Smooth muscle cell (in vitro differentiated cells): ENCODE measurements at regions not wholly inside any gene's neighbourhood (a gene's known extent, or its start where the extent isn't known, plus 50 kb on each side); places are given as distances from the start of the nearest gene placed in this dataset.
A peak's percentile ranks its signal among the peaks of the same experiment; 100 is the strongest.
"Not testable (repeated sequence)": the region's sequence is repeated elsewhere in the genome, so short reads cannot be mapped to it uniquely, and the experiment has no call there.

Experiments
- DNase-seq: peaks from one replicate; lab custom pipeline; 2025; ENCODE audit not compliant: unreplicated experiment; lab: John Stamatoyannopoulos, UW
- H2AFZ ChIP-seq: fragments of 200-600 bp; sonication (generic); 2 replicates; pipeline ENCODE4 v1.6.0; 2016; ENCODE audit warnings: antibody characterized with exemption, low read depth, mild to moderate bottlenecking
- H3F3A ChIP-seq: fragments of 200-600 bp; sonication (generic); 2 replicates; pipeline ENCODE4 v1.6.0; 2017; ENCODE audit warnings: antibody characterized with exemption, low read depth
- H3K27ac ChIP-seq: fragments of 200-600 bp; sonication (generic); 2 replicates; pipeline ENCODE4 v1.5.1; 2016; ENCODE audit warnings: low read depth, mild to moderate bottlenecking
- H3K27me3 ChIP-seq: fragments of 200-600 bp; sonication (generic); 2 replicates; pipeline ENCODE4 v1.6.1; 2016; ENCODE audit warnings: low read depth, mild to moderate bottlenecking
- H3K36me3 ChIP-seq: fragments of 200-600 bp; sonication (generic); 2 replicates; pipeline ENCODE4 v1.5.1; 2016; ENCODE audit warnings: low read depth
- H3K4me1 ChIP-seq: fragments of 200-600 bp; sonication (generic); 2 replicates; pipeline ENCODE4 v1.5.1; 2016; ENCODE audit warnings: low read depth
- H3K4me2 ChIP-seq: fragments of 200-600 bp; sonication (generic); 2 replicates; pipeline ENCODE4 v1.6.0; 2016; ENCODE audit warnings: mild to moderate bottlenecking
- H3K4me3 ChIP-seq: fragments of 200-600 bp; sonication (generic); 2 replicates; pipeline ENCODE4 v1.5.1; 2016; ENCODE audit warnings: mild to moderate bottlenecking
- H3K79me2 ChIP-seq: fragments of 200-600 bp; sonication (generic); 2 replicates; pipeline ENCODE4 v1.6.0; 2016; ENCODE audit warnings: low read depth, mild to moderate bottlenecking
- H3K9ac ChIP-seq: fragments of 200-600 bp; sonication (generic); 2 replicates; pipeline ENCODE4 v1.6.0; 2016; ENCODE audit warnings: low read depth
- H3K9me3 ChIP-seq: fragments of 200-600 bp; sonication (generic); replicated peaks from 2 replicates; pipeline ENCODE4 v1.5.1; 2016; ENCODE audit warnings: low read depth
- H4K20me1 ChIP-seq: fragments of 200-600 bp; sonication (generic); 2 replicates; pipeline ENCODE4 v1.6.0; 2016; ENCODE audit warnings: low read depth
- WGBS: methylation state at CpG from one replicate; pipeline ENCODE4 v1.1.7; 2016; ENCODE audit warnings: low lambda C conversion rate; 5-methylcytosine and 5-hydroxymethylcytosine counted together
- TF ChIP-seq, protein P1 (sequence below): fragments of 200-600 bp; sonication (generic); IDR thresholded peaks from 2 replicates; pipeline ENCODE4 v1.5.1; 2017; ENCODE audit warnings: borderline replicate concordance, mild to moderate bottlenecking, antibody characterized with exemption; ENCODE audit not compliant: insufficient read depth, poor library complexity, severe bottlenecking

DNA sequence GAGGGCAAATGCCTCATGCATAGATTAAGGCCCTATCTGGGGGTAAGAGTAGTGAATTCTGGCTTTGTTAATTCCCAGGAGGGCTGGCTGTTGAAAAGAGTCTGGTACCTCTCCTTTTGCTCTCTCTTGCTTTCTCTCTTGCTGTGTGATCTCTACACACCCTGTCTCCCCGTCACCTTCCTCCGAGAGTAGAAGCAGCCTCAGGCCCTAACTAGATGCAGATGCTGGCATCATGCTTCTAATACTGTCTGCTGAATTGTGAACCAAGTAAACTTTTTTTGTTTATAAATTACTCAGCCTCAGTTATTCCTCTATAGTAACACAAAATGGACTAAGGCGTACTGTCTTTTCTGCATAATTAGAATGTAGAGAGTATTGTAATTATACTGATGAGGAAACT lies 908.1 kb downstream of the DIPK2A start:
- no peaks in the 10 kb centered on the region for H3K9me3 ChIP-seq
- WGBS: 90% methylated on average over 3 of the region's 3 CpGs
- no peak overlapping the region for H3K27ac ChIP-seq
- H3K79me2 ChIP-seq: no peaks in the 10 kb centered on the region
- H3K27me3 ChIP-seq: no peaks in the 10 kb centered on the region
- TF ChIP-seq, protein P1, sequence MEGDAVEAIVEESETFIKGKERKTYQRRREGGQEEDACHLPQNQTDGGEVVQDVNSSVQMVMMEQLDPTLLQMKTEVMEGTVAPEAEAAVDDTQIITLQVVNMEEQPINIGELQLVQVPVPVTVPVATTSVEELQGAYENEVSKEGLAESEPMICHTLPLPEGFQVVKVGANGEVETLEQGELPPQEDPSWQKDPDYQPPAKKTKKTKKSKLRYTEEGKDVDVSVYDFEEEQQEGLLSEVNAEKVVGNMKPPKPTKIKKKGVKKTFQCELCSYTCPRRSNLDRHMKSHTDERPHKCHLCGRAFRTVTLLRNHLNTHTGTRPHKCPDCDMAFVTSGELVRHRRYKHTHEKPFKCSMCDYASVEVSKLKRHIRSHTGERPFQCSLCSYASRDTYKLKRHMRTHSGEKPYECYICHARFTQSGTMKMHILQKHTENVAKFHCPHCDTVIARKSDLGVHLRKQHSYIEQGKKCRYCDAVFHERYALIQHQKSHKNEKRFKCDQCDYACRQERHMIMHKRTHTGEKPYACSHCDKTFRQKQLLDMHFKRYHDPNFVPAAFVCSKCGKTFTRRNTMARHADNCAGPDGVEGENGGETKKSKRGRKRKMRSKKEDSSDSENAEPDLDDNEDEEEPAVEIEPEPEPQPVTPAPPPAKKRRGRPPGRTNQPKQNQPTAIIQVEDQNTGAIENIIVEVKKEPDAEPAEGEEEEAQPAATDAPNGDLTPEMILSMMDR: no peak
- peak overlapping the region; percentile 2 for H2AFZ ChIP-seq
- H3K4me1 ChIP-seq: no peaks in the 10 kb centered on the region
- no peak overlapping the region for H3K4me3 ChIP-seq
- no peak overlapping the region for H3K9ac ChIP-seq
- H3K4me2 ChIP-seq: no peak overlapping the region
- H3K36me3 ChIP-seq: no peaks in the 10 kb centered on the region
- H4K20me1 ChIP-seq: no peaks in the 10 kb centered on the region
- DNase-seq: no peak
- no peaks in the 10 kb centered on the region for H3F3A ChIP-seq

DNA sequence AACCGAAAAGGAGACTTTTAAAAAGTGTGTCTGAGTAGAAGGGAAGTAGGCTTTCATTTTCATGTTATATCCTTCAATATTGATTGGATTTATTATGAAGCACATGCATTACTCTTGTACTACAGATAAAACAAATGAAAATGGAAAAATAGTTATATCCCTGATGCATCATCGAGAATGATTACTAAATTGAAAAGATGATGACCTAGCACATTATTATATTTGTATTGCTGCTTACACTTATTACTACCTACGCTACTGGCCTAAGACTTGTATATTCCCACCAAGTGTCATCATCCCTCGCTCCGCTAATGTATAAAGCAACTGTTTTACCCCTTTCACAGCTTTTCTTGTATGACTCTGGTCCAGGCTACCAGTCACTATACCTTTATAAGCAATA lies 922.4 kb downstream of the DIPK2A start:
- no peak for DNase-seq
- H3K36me3 ChIP-seq: no peaks in the 10 kb centered on the region
- no peak overlapping the region for H3K4me2 ChIP-seq
- H3K9me3 ChIP-seq: no peaks in the 10 kb centered on the region
- 95% methylated on average over 5 of the region's 5 CpGs for WGBS
- H3K9ac ChIP-seq: no peak overlapping the region
- TF ChIP-seq, protein P1: no peak
- no peak overlapping the region for H3K4me3 ChIP-seq
- no peaks in the 10 kb centered on the region for H3F3A ChIP-seq
- no peaks in the 10 kb centered on the region for H3K4me1 ChIP-seq
- peak overlapping the region; percentile 65 for H2AFZ ChIP-seq
- no peaks in the 10 kb centered on the region for H3K79me2 ChIP-seq
- no peaks in the 10 kb centered on the region for H3K27me3 ChIP-seq
- no peaks in the 10 kb centered on the region for H4K20me1 ChIP-seq
- H3K27ac ChIP-seq: no peak overlapping the region

DNA sequence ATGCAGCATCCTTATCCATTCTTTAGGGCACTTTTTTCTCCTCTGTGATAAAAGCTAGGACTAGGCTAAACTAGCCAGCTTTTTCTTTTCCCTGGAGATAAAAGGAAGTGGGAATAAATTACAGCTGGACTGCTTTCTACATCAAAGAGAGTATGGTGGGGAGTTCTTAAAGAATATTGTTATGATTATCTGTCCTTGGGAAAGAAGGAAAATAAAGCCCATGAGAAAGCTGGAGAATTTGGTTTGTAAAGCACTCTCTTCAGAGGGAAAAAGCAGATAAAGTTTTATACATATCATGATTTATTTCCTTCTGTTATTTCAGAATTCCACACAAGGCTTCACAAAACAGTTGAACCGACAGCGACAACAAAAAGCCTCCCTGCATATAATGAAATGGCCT lies 923.0 kb downstream of the DIPK2A start:
- Histone ChIP-seq H3K4me3 (no peak overlapping the region), H3K79me2 (no peaks in the 10 kb centered on the region), H3F3A (no peaks in the 10 kb centered on the region), H3K9ac (no peak overlapping the region), H3K36me3 (no peaks in the 10 kb centered on the region), H3K4me2 (no peak overlapping the region), H3K27ac (no peak overlapping the region), H3K9me3 (no peaks in the 10 kb centered on the region), H3K4me1 (no peaks in the 10 kb centered on the region), H3K27me3 (no peaks in the 10 kb centered on the region), H2AFZ (peak overlapping the region; percentile 65), H4K20me1 (no peaks in the 10 kb centered on the region)
- WGBS: 66% methylated on average over 2 of the region's 2 CpGs
- DNase-seq: no peak
- TF ChIP-seq, protein P1: no peak

DNA sequence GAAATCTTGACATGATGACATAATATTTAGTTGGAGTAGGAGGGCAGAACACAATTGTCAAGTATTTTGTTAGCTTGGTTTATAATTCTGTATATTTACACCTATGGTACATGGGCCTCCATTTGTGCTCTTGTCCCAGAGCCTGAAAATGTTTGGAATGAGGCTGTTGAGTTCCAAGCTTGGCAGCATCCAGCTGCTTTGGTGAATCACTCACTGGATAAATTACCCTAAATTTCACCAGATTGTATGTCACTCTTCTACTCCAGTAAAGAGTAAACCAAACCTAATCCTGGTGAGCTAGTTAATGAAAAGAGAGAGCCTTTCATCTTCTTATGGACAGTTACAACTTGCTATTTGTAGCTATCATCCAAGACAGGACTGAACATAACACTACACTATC lies 928.7 kb downstream of the DIPK2A start:
- DNase-seq: no peak
- Histone ChIP-seq H3K4me3 (no peak overlapping the region), H3K27me3 (no peaks in the 10 kb centered on the region), H3K9me3 (peaks cover 6% of the 10 kb centered on the region), H3F3A (no peaks in the 10 kb centered on the region), H3K36me3 (no peaks in the 10 kb centered on the region), H3K79me2 (no peaks in the 10 kb centered on the region), H3K4me1 (peaks cover 4% of the 10 kb centered on the region), H2AFZ (peak overlapping the region; percentile 15), H3K27ac (no peak overlapping the region), H3K9ac (no peak overlapping the region), H4K20me1 (no peaks in the 10 kb centered on the region), H3K4me2 (peak overlapping the region; percentile 22)
- TF ChIP-seq, protein P1: no peak

DNA sequence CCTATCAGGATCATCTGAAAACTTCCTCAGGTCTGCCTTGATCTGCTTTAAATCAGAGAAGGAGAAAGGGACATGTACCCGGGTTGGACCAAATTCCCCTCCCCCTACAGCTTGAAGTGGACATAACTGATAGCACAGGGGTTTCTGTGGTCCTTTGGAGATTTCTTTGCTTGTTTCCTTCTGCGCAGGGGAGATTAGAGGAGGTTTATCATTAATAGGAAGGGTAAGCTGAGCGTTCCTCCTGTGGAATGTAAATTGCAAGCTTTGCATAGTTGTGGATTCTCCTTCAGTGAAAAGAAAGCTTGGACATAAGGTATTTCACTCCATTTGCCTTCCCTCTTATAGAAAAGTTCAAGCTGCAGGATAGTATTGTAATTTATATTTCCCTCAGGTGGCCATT lies 936.0 kb downstream of the DIPK2A start:
- WGBS: 35% methylated on average over 3 of the region's 3 CpGs
- not testable (repeated sequence) for H3F3A ChIP-seq, H3K27ac ChIP-seq, H3K27me3 ChIP-seq, DNase-seq, H4K20me1 ChIP-seq, H3K9me3 ChIP-seq, H3K4me1 ChIP-seq, H3K4me3 ChIP-seq, H3K36me3 ChIP-seq, H2AFZ ChIP-seq, H3K4me2 ChIP-seq, H3K79me2 ChIP-seq, H3K9ac ChIP-seq
